Astrocyte of the cerebellum (primary cell): ENCODE measurements at regions not wholly inside any gene's neighbourhood (a gene's known extent, or its start where the extent isn't known, plus 50 kb on each side); places are given as distances from the start of the nearest gene placed in this dataset.

Experiments
- DNase-seq: peaks from one replicate; pipeline ENCODE4 v3.0.0-alpha.2; 2011; ENCODE audit warnings: low read depth
- H3K4me3 ChIP-seq: 2 replicates; pipeline ENCODE4 v1.5.1; 2011; ENCODE audit warnings: mild to moderate bottlenecking, low read depth, low read length, moderate library complexity
- in situ Hi-C: cut with HindIII; loops from 2 replicates; pipeline ENCODE4 v1.10.0; 2017; ENCODE audit warnings: low sequenced_read_pairs
- TF ChIP-seq, protein P1 (sequence below): IDR thresholded peaks from 2 replicates; pipeline ENCODE4 v1.5.1; 2012; ENCODE audit warnings: low read length, low read depth, moderate library complexity, mild to moderate bottlenecking; ENCODE audit errors: missing control alignments

- DNase-seq, result peak; percentile 8
- in situ Hi-C loops, result no loop called here
- no peak overlapping the region for H3K4me3 ChIP-seq
- TF ChIP-seq, protein P1, sequence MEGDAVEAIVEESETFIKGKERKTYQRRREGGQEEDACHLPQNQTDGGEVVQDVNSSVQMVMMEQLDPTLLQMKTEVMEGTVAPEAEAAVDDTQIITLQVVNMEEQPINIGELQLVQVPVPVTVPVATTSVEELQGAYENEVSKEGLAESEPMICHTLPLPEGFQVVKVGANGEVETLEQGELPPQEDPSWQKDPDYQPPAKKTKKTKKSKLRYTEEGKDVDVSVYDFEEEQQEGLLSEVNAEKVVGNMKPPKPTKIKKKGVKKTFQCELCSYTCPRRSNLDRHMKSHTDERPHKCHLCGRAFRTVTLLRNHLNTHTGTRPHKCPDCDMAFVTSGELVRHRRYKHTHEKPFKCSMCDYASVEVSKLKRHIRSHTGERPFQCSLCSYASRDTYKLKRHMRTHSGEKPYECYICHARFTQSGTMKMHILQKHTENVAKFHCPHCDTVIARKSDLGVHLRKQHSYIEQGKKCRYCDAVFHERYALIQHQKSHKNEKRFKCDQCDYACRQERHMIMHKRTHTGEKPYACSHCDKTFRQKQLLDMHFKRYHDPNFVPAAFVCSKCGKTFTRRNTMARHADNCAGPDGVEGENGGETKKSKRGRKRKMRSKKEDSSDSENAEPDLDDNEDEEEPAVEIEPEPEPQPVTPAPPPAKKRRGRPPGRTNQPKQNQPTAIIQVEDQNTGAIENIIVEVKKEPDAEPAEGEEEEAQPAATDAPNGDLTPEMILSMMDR, result no peak
Observed at GRCh38 chr3:190996181-190996775, 133.8 kb upstream of the GMNC start.

DNA sequence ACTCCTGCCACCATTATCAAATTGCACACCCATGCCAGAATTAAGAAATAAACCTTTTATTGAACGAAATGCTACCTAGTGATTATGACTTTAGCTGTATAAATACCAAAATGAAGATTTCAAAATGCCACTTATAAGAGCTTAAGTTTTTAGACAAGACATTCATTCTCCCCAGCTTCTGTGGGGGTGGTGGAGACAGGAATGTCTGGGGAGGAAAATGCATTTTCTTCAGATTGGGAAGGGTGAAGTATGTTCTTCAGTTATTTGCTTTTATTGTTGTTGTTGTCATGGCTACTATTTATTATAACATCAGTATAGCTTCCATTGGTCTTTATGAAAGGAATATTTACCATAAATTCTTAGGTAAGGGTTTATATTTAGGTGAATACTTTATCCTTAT, 132.7 kb upstream of the GMNC start:
- in situ Hi-C loops, result no loop called here
- no peak for DNase-seq
- TF ChIP-seq, protein P1, result no peak
- no peak overlapping the region for H3K4me3 ChIP-seq

GRCh38 chr3:190990898-190991297, 128.4 kb upstream of the GMNC start:
- no peak for DNase-seq
- in situ Hi-C loops, result no loop called here
- H3K4me3 ChIP-seq, result no peak overlapping the region
- TF ChIP-seq, protein P1, result no peak

GRCh38 chr3:190989218-190989617, 126.7 kb upstream of the GMNC start:
- no peak for DNase-seq
- in situ Hi-C loops, result no loop called here
- TF ChIP-seq, protein P1, result no peak
- H3K4me3 ChIP-seq, result no peak overlapping the region

GRCh38 chr3:190988102-190988501, 125.6 kb upstream of the GMNC start:
- TF ChIP-seq, protein P1, result no peak
- H3K4me3 ChIP-seq, result no peak overlapping the region
- in situ Hi-C loops, result no loop called here
- DNase-seq, result no peak

DNA sequence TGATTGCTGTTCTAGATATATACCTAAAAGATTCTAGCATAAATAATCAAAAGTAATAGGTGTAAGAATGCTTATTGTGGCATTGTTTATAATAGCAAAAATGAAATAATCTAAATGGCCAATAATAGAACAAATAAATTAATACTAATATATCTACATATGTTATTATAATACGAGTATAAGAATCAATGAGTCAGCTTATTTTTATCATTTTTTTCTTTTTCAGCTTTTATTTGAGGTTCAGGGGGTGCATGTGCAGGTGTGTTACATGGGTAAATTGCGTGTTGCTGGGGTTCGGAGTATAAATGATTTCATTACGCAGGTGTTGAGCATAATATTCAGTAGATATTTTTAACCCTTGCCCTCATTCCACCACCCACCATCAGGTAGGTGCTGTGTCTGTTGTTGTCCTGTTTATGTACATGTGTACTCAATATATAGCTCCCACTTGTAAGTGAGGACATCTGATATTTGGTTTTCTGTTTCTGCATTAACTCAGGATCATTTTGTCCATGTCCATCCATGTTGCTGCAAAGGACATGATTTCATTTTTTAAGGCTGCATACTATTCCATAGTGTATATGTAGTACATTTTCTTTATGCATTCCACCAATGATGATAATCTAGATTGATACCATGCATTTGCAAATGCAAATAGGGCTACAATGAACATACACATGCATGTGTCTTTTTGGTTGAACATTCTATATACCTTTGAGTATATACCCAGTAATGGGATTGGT, 122.2 kb upstream of the GMNC start:
- H3K4me3 ChIP-seq, result no peak overlapping the region
- TF ChIP-seq, protein P1, result no peak
- no peak for DNase-seq
- in situ Hi-C loops, result no loop called here
